ENCODE measurements at regions not wholly inside any gene's neighbourhood (a gene's known extent, or its start where the extent isn't known, plus 50 kb on each side); places are given as distances from the start of the nearest gene placed in this dataset.

- no peak overlapping the region for H3K27ac ChIP-seq
- H3K36me3 ChIP-seq, result no peaks in the 10 kb centered on the region
- DNase-seq (ENCODE audit: low spot score in 2 of 2), result no peak
- intact Hi-C loops (cut with DNase I), result no loop called here
- TF ChIP-seq, protein P1, sequence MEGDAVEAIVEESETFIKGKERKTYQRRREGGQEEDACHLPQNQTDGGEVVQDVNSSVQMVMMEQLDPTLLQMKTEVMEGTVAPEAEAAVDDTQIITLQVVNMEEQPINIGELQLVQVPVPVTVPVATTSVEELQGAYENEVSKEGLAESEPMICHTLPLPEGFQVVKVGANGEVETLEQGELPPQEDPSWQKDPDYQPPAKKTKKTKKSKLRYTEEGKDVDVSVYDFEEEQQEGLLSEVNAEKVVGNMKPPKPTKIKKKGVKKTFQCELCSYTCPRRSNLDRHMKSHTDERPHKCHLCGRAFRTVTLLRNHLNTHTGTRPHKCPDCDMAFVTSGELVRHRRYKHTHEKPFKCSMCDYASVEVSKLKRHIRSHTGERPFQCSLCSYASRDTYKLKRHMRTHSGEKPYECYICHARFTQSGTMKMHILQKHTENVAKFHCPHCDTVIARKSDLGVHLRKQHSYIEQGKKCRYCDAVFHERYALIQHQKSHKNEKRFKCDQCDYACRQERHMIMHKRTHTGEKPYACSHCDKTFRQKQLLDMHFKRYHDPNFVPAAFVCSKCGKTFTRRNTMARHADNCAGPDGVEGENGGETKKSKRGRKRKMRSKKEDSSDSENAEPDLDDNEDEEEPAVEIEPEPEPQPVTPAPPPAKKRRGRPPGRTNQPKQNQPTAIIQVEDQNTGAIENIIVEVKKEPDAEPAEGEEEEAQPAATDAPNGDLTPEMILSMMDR (IDR thresholded peaks at IDR 0.05), result no peak
- H3K4me3 ChIP-seq, result no peak overlapping the region
- no peaks in the 10 kb centered on the region for H3K4me1 ChIP-seq
- no peaks in the 10 kb centered on the region for H3K27me3 ChIP-seq
- H3K9me3 ChIP-seq, result no peaks in the 10 kb centered on the region
Observed at GRCh38 chr7:63025815-63026214, 972.8 kb upstream of the ZNF722 start.

DNA sequence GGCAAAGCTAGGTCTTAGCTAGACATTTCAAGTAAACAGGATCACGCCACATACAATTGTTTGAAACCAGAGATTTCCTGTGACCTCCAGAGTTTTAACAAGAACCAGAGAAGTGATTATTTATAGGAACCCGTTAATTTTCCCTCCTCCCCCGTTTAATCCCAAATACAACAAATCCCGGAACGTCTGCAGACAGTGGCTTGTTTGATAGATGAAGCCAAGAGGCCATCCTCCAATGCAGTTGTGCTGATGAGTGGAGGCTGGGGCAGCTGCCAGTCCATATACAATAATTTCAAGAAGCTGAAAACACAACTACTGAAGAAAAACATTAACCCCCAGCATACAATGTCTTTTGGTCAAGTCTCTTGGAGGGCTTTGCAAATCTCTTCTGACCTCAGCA is 971.6 kb upstream of the ZNF722 start:
- Histone ChIP-seq H3K36me3 (no peaks in the 10 kb centered on the region), H3K4me1 (no peaks in the 10 kb centered on the region), H3K9me3 (no peaks in the 10 kb centered on the region), H3K27ac (no peak overlapping the region), H3K27me3 (no peaks in the 10 kb centered on the region), H3K4me3 (no peak overlapping the region)
- intact Hi-C loops (cut with DNase I), result no loop called here
- TF ChIP-seq, protein P1 (IDR thresholded peaks at IDR 0.05), result no peak
- no peak for DNase-seq (ENCODE audit: low spot score in 2 of 2)

- H3K27me3 ChIP-seq, result no peaks in the 10 kb centered on the region
- no peaks in the 10 kb centered on the region for H3K4me1 ChIP-seq
- H3K36me3 ChIP-seq, result no peaks in the 10 kb centered on the region
- TF ChIP-seq, protein P1 (IDR thresholded peaks at IDR 0.05), result no peak
- H3K4me3 ChIP-seq, result no peak overlapping the region
- H3K27ac ChIP-seq, result no peak overlapping the region
- intact Hi-C loops (cut with DNase I), result no loop called here
- no peak for DNase-seq (ENCODE audit: low spot score in 2 of 2)
- no peaks in the 10 kb centered on the region for H3K9me3 ChIP-seq
Observed at GRCh38 chr7:63028376-63029206, 970.1 kb upstream of the ZNF722 start.

- Histone ChIP-seq H3K36me3 (no peaks in the 10 kb centered on the region), H3K27ac (no peak overlapping the region), H3K4me3 (no peak overlapping the region), H3K4me1 (no peaks in the 10 kb centered on the region), H3K9me3 (no peaks in the 10 kb centered on the region), H3K27me3 (no peaks in the 10 kb centered on the region)
- DNase-seq (ENCODE audit: low spot score in 2 of 2), result no peak
- TF ChIP-seq, protein P1 (IDR thresholded peaks at IDR 0.05), result no peak
- intact Hi-C loops (cut with DNase I), result no loop called here
Observed at GRCh38 chr7:63029207-63029522, 969.5 kb upstream of the ZNF722 start.

- Histone ChIP-seq H3K4me3 (no peak overlapping the region), H3K27me3 (no peaks in the 10 kb centered on the region), H3K27ac (no peak overlapping the region), H3K36me3 (no peaks in the 10 kb centered on the region), H3K9me3 (no peaks in the 10 kb centered on the region), H3K4me1 (no peaks in the 10 kb centered on the region)
- intact Hi-C loops (cut with DNase I), result no loop called here
- TF ChIP-seq, protein P1 (IDR thresholded peaks at IDR 0.05), result no peak
- DNase-seq (ENCODE audit: low spot score in 2 of 2), result no peak
Observed at GRCh38 chr7:63030061-63030460, 968.6 kb upstream of the ZNF722 start.

Data from ascending aorta (tissue), 2 donors.